PC-3 (cell line): ENCODE measurements at regions not wholly inside any gene's neighbourhood (a gene's known extent, or its start where the extent isn't known, plus 50 kb on each side); places are given as distances from the start of the nearest gene placed in this dataset.

Experiments
- ATAC-seq: fragments of 200-7000 bp; cut with Tn5 transposase; 2 replicates; pipeline ENCODE4 v1.9.1; 2020; ENCODE audit warnings: mild to moderate bottlenecking, moderate library complexity
- BruUV-seq: library from RNA; stranded (reverse); fragments of 400-500 nt; replicated peaks from 2 replicates; lab custom pipeline; 2021; lab: Mats Ljungman, UMichigan
- CTCF ChIA-PET: fragments of 300-600 bp; sonication (Branson Sonifier 250); formaldehyde crosslinking; loops from one replicate; lab custom pipeline; 2022; ENCODE audit warnings: antibody characterized with exemption; lab: Charles Lee
- POLR2A ChIA-PET: fragments of 300-600 bp; sonication (Branson Sonifier 250); formaldehyde crosslinking; loops from one replicate; lab custom pipeline; 2022; ENCODE audit warnings: antibody characterized with exemption; ENCODE audit not compliant: unreplicated experiment; lab: Charles Lee
- DNase-seq: peaks from one replicate; pipeline ENCODE4 v3.0.0-alpha.2; 2015
- H2AFZ ChIP-seq: fragments of 300-600 bp; sonication (generic); 2 replicates; pipeline ENCODE4 v1.6.0; 2016; ENCODE audit warnings: antibody characterized with exemption, low read length
- H3F3A ChIP-seq: fragments of 300-600 bp; sonication (generic); one replicate; pipeline ENCODE4 v1.6.0; 2017; ENCODE audit warnings: antibody characterized with exemption, low read length, control low read depth, mild to moderate bottlenecking; ENCODE audit not compliant: unreplicated experiment
- H3K27ac ChIP-seq: fragments of 300-600 bp; sonication (generic); 2 replicates; pipeline ENCODE4 v1.5.1; 2016; ENCODE audit warnings: mild to moderate bottlenecking, low read length
- H3K27me3 ChIP-seq: fragments of 300-600 bp; sonication (generic); 2 replicates; pipeline ENCODE4 v1.6.1; 2016; ENCODE audit warnings: low read length, mixed read lengths
- H3K36me3 ChIP-seq: fragments of 300-600 bp; sonication (generic); 2 replicates; pipeline ENCODE4 v1.6.1; 2016; ENCODE audit warnings: low read depth, mixed run types, low read length, mixed read lengths
- H3K4me1 ChIP-seq: fragments of 300-600 bp; sonication (generic); 2 replicates; pipeline ENCODE4 v1.5.1; 2016; ENCODE audit warnings: low read length; ENCODE audit not compliant: insufficient read depth
- H3K4me2 ChIP-seq: fragments of 300-600 bp; sonication (generic); 2 replicates; pipeline ENCODE4 v1.6.0; 2016; ENCODE audit warnings: low read length
- H3K4me3 ChIP-seq: fragments of 300-600 bp; sonication (generic); 2 replicates; pipeline ENCODE4 v1.5.1; 2016; ENCODE audit warnings: mild to moderate bottlenecking, low read length, mixed read lengths
- H3K79me2 ChIP-seq: fragments of 300-600 bp; sonication (generic); 2 replicates; pipeline ENCODE4 v1.6.1; 2017; ENCODE audit warnings: low read length, mixed read lengths
- H3K9ac ChIP-seq: fragments of 300-600 bp; sonication (generic); 2 replicates; pipeline ENCODE4 v1.6.0; 2016; ENCODE audit warnings: mild to moderate bottlenecking, low read length
- H3K9me2 ChIP-seq: fragments of 300-600 bp; sonication (generic); replicated peaks from 2 replicates; pipeline ENCODE4 v1.6.1; 2016; ENCODE audit warnings: mixed run types, low read length, mixed read lengths
- H3K9me3 ChIP-seq: fragments of 300-600 bp; sonication (generic); 2 replicates; pipeline ENCODE4 v1.6.1; 2016; ENCODE audit warnings: low read length, mixed read lengths
- H4K20me1 ChIP-seq: fragments of 300-600 bp; sonication (generic); 2 replicates; pipeline ENCODE4 v1.6.1; 2016; ENCODE audit warnings: low read length, mixed read lengths
- EZH2 ChIP-seq: fragments of 300-600 bp; sonication (generic); IDR thresholded peaks from one replicate; pipeline ENCODE4 v1.6.1; 2017; ENCODE audit warnings: antibody characterized with exemption, mild to moderate bottlenecking, low read length; ENCODE audit not compliant: unreplicated experiment
- EZH2phosphoT487 ChIP-seq: fragments of 300-600 bp; sonication (generic); IDR thresholded peaks from 2 replicates; pipeline ENCODE4 v1.6.1; 2018; ENCODE audit warnings: mild to moderate bottlenecking, antibody characterized with exemption, low read length, borderline replicate concordance
- intact Hi-C: fragments of 100-400 bp; cut with micrococcal nuclease; formaldehyde crosslinking; loops from 2 replicates; pipeline ENCODE4 v1.9.0; 2023
- TF ChIP-seq, protein P1 (sequence below): fragments of 300-600 bp; sonication (generic); conservative IDR thresholded peaks from 2 replicates; pipeline ENCODE4 v1.5.1; 2017; ENCODE audit warnings: antibody characterized with exemption, low read depth, mild to moderate bottlenecking, low read length

DNA sequence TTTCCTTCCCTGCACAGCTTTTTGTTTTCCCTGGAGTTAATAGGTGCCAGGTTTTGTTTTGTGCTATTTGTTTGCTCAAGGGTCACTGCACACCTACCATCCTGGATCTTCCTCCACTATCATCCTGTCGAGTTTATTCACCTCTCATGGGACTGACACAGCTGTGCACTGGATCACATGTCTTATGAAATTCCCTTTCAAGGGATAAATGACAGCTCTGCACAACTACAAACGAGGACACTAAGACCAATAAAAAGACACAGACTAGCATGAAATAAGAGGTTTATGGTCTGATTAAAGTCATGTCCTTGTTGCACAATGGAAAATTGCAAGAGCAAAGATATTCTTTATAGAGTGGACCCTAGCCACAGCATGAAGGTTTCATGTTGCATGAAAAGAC is 76.7 kb upstream of the SFMBT2 start:
- Histone ChIP-seq H3K9me3 (no peaks in the 10 kb centered on the region), H4K20me1 (no peaks in the 10 kb centered on the region), H3K27me3 (peaks cover 41% of the 10 kb centered on the region), H3K4me2 (no peak overlapping the region), H3K9ac (no peak overlapping the region), H3K9me2 (no peaks in the 10 kb centered on the region), H3F3A (no peaks in the 10 kb centered on the region), H3K27ac (no peak overlapping the region), H3K4me3 (no peak overlapping the region), H2AFZ (no peak overlapping the region), H3K36me3 (no peaks in the 10 kb centered on the region), H3K79me2 (no peaks in the 10 kb centered on the region), H3K4me1 (no peaks in the 10 kb centered on the region)
- TF ChIP-seq, protein P1, sequence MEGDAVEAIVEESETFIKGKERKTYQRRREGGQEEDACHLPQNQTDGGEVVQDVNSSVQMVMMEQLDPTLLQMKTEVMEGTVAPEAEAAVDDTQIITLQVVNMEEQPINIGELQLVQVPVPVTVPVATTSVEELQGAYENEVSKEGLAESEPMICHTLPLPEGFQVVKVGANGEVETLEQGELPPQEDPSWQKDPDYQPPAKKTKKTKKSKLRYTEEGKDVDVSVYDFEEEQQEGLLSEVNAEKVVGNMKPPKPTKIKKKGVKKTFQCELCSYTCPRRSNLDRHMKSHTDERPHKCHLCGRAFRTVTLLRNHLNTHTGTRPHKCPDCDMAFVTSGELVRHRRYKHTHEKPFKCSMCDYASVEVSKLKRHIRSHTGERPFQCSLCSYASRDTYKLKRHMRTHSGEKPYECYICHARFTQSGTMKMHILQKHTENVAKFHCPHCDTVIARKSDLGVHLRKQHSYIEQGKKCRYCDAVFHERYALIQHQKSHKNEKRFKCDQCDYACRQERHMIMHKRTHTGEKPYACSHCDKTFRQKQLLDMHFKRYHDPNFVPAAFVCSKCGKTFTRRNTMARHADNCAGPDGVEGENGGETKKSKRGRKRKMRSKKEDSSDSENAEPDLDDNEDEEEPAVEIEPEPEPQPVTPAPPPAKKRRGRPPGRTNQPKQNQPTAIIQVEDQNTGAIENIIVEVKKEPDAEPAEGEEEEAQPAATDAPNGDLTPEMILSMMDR: no peak
- TF ChIP-seq EZH2phosphoT487 (no peak), EZH2 (no peak)
- ATAC-seq (no peak), DNase-seq (no peak)
- ChIA-PET POLR2A (no interaction called here), CTCF (no interaction called here)
- BruUV-seq: no TSS peak
- intact Hi-C loops: no loop called here

DNA sequence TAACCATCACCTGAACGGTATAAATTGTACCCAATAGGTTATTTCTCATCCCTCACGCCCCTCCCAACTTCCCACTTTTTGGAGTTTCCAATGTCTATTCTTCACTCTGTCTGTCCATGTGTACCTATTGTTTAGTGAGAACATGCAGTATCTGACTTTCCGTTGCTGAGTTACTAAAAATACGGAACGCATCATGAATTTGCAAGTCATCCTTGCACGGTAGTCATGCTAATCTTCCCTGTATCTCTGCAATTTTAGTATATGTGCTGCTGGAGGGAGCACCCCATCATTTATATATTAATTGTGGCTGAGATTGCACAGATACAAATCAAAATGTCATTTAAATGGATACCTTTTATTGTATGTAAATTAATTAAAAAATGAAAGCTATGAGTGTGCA is 75.7 kb upstream of the SFMBT2 start:
- intact Hi-C loops: no loop called here
- ChIA-PET POLR2A (no interaction called here), CTCF (no interaction called here)
- H3K9me3 ChIP-seq: no peaks in the 10 kb centered on the region
- H2AFZ ChIP-seq: no peak overlapping the region
- H3K79me2 ChIP-seq: no peaks in the 10 kb centered on the region
- no peaks in the 10 kb centered on the region for H3K9me2 ChIP-seq
- no peak for DNase-seq
- no peak for ATAC-seq
- H3K4me3 ChIP-seq: no peak overlapping the region
- H3K36me3 ChIP-seq: no peaks in the 10 kb centered on the region
- H3K9ac ChIP-seq: no peak overlapping the region
- no peaks in the 10 kb centered on the region for H3K4me1 ChIP-seq
- H3K4me2 ChIP-seq: no peak overlapping the region
- no TSS peak for BruUV-seq
- H3K27ac ChIP-seq: no peak overlapping the region
- H3F3A ChIP-seq: no peaks in the 10 kb centered on the region
- no peak for TF ChIP-seq EZH2phosphoT487
- TF ChIP-seq EZH2: no peak
- TF ChIP-seq, protein P1: no peak
- H4K20me1 ChIP-seq: no peaks in the 10 kb centered on the region
- peaks cover 41% of the 10 kb centered on the region for H3K27me3 ChIP-seq

DNA sequence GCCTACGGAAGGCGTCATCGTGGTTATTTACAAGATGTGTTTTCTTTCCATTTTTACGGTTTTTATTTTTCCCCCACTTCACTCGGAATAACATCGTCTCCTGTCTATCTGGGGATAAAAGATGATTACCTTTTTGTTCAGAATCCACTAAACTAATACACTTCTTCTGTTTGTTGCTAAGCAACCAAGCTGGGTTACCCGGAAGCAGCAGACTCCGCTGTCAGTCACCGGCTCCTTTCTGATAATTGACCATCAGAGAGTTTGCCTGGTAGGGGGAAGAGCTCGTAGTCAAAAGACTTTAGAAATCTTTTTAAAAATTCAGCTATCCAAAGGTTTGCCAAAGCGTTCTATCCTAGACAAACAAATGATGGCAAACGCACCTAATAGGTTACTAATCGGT is 75.0 kb upstream of the SFMBT2 start:
- H3K27me3 ChIP-seq: peaks cover 41% of the 10 kb centered on the region
- no peak overlapping the region for H3K27ac ChIP-seq
- TF ChIP-seq, protein P1: no peak
- no peak for TF ChIP-seq EZH2phosphoT487
- TF ChIP-seq EZH2: no peak
- CTCF ChIA-PET: no interaction called here
- no peaks in the 10 kb centered on the region for H3K79me2 ChIP-seq
- H2AFZ ChIP-seq: no peak overlapping the region
- POLR2A ChIA-PET: no interaction called here
- no peaks in the 10 kb centered on the region for H3K4me1 ChIP-seq
- DNase-seq: no peak
- H4K20me1 ChIP-seq: no peaks in the 10 kb centered on the region
- no peak overlapping the region for H3K9ac ChIP-seq
- H3K36me3 ChIP-seq: no peaks in the 10 kb centered on the region
- no peak overlapping the region for H3K4me2 ChIP-seq
- no peaks in the 10 kb centered on the region for H3K9me3 ChIP-seq
- BruUV-seq: no TSS peak
- H3K4me3 ChIP-seq: no peak overlapping the region
- no peak for ATAC-seq
- H3K9me2 ChIP-seq: no peaks in the 10 kb centered on the region
- H3F3A ChIP-seq: no peaks in the 10 kb centered on the region
- intact Hi-C loops: no loop called here
